GM18909 (cell line): ENCODE measurements at regions not wholly inside any gene's neighbourhood (a gene's known extent, or its start where the extent isn't known, plus 50 kb on each side); places are given as distances from the start of the nearest gene placed in this dataset.
"Not testable (repeated sequence)": the region's sequence is repeated elsewhere in the genome, so short reads cannot be mapped to it uniquely, and the experiment has no call there.

Source experiments
- ATAC-seq: cut with Tn5 transposase; IDR thresholded peaks from one replicate; pipeline ENCODE4 v1.9.1; 2021; ENCODE audit warnings: mild to moderate bottlenecking; ENCODE audit not compliant: unreplicated experiment, poor library complexity

DNA sequence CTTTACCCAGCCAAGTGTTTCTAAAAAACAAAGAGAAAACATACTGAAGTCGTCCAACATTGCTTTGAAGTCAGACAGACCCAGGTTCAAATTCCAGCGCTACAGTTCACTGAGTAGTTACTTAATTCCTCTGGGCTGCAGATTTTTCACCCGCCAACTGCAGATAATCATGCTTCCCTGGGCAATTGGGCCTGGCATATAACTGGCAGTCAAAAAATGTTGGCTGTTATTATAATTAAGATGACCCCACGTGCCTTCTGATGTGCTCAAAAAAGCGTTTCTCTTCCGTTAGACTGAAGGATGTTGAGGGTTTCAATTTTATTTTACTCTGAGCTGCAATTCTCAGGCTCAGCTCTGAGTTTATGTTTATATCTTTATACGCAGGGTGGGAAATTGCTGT lies 156.1 kb upstream of the CITED2 start:
- ATAC-seq, result no peak

GRCh38 chr6:139529420-139529819 lies 155.0 kb upstream of the CITED2 start:
- no peak for ATAC-seq

- ATAC-seq, result no peak
Observed at GRCh38 chr6:139528471-139528870, 154.0 kb upstream of the CITED2 start.

- no peak for ATAC-seq
Observed at GRCh38 chr6:139525415-139525814, 151.0 kb upstream of the CITED2 start.

GRCh38 chr6:139523986-139524385 lies 149.5 kb upstream of the CITED2 start:
- no peak for ATAC-seq

GRCh38 chr6:139522511-139523220 lies 148.2 kb upstream of the CITED2 start:
- ATAC-seq, result no peak

DNA sequence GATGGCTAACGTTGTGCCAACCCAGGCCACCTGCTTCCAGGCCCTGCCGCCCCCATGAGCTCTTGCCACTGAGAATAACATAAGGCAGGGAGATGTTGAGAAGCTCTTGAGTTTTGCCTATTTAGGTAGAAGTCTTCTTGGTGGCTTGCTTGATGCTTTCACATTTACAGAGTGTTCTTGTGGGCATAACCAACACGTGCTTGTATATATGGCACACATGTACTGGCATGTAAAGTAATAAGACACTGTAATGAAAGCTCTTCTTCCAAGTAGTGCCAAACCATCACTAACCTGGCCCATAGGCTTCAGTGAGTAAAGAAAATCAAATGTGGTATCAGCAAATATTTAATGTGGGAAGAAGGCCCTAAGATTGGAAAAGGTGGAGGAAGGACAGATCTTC lies 146.9 kb upstream of the CITED2 start:
- ATAC-seq, result no peak

DNA sequence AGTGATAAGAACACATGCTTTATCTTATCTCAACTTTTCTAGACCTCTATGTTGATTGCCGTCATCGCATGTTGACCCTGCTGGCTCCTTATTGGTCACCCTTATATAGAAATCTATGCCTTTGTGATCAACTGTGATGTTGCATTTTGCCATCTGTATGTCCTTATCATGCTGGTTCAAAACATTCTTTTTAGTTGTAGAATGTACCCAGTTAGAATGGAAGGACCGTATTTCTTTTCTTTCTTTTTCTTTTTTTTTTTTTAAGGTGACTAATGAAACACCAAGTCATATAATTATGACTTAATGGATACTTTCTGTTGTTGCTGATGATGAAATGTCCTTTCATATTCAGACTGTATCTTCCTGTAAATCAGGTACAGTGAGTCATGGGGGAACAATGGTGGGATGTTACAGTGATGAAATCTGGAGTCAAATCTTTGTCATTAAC lies 145.9 kb upstream of the CITED2 start:
- no peak for ATAC-seq

- ATAC-seq, result no peak
Observed at GRCh38 chr6:139519571-139520031, 145.2 kb upstream of the CITED2 start.

GRCh38 chr6:139519097-139519496 lies 144.6 kb upstream of the CITED2 start:
- ATAC-seq, result no peak

DNA sequence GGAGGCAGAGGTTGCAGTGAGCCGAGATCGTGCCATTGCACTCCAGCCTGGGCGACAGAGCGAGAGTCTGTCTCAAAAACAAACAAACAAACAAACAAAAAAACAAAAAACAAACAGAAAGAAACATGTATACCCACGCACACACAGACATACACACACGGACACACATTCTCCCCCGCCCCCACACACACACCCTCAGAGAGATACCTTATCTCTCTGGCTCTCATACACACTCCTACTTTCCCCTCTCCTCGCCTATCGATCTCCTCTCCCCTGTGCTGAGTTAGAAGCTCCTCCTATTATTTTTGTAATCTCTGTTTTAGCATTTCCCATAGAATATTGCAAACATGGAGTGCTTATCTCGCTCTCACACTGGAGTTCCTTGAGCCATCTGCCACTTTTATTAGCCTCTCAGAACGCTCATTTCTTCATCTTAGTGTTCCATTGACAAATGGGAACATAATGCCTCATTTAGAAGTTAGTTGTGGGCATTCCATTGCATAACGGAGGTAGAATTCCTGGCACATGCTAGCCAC lies 144.2 kb upstream of the CITED2 start:
- ATAC-seq, result no peak

- not testable (repeated sequence) for ATAC-seq
Observed at GRCh38 chr6:139517998-139518555, 143.6 kb upstream of the CITED2 start.

- ATAC-seq, result no peak
Observed at GRCh38 chr6:139515511-139515910, 141.1 kb upstream of the CITED2 start.

GRCh38 chr6:139514819-139515218 lies 140.4 kb upstream of the CITED2 start:
- ATAC-seq, result no peak

DNA sequence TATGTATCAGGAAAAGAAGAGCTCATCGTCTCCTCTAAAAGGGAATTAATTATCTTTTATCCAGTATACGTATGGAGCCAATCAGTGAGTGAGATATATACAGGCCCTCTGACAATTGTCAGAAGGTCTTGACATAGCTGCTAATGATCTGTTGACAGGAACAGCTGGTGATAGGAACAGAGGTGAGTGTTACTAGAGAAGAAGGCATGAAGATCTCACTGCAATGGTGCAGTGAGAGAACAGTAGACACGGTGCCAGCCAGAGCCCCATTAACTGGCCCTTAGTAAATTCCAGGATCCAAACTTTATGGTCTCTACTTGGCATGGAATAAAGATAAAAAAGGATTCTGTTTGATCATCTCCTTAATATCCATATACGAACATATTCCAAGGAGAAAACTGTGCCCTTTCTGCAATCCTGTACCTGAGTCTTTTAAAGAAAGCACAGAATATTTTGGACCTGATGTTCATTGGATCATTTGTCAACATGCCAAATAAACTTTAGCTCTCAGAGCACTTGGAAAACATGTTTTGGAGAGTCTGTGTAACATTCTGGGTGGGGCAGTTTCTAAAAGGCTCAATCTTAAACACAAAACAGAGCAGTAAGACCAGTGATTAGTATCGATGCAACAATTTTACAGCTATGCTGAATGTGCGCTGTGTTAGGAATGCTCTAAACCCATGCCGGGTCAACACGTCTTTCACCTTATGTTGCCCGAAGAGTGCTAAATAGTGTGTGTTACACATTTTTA lies 135.8 kb upstream of the CITED2 start:
- no peak for ATAC-seq

DNA sequence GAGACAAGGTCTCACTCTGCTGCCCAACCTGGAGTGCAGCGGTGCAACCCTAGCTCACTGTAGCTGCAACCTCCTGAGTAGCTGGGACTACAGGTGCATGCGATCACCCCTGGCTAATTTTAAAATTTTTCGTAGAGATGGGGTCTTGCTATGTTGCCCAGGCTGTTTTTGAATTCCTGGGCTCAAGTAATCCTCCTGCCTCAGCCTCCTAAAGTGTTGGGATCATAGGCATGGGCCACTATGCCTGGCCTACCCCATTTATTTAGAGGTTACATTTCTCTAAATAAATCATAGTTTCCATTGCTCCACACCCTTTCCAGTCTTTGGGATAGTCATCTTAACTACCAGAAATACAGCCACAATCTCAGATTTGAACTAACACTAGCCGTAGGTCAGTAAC lies 134.7 kb upstream of the CITED2 start:
- no peak for ATAC-seq

DNA sequence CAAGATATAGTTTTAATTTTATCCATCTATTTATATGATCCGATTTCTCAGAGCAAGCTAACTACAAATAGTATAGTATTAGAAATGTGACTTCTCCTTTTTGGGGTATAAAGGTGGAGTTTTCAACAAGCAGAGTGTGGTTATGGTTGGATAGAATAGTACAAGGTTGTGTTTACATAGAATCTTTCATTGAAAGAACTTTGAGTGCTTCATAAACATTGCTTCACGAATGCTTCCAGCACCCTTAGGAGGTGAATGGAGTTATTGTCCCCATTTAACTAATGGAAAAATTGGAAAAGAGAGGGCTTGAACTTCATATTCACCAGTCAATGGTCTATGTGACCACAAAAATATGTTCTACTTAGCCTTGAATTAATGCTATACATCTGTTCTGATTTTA lies 134.1 kb upstream of the CITED2 start:
- no peak for ATAC-seq

- ATAC-seq, result no peak
Observed at GRCh38 chr6:139508023-139508422, 133.6 kb upstream of the CITED2 start.

DNA sequence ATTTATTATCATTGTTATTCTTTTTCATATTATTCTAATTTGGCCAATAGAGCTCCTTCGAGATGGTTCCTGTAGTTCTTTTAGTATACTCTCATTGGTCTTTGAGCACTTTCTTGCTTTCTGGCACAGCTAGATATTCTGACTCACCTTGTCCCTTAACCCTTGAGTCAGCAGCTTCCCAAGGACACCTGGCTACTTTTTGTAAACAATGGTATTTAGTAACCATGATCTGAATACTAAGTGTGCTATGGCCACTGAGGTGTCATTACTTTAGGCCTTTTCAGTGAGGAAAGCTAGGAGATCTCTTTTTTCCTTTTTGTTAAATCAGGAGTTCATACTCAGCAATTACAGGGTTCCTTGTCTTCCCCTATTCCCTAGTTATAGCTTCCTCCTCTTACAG lies 126.5 kb upstream of the CITED2 start:
- no peak for ATAC-seq

DNA sequence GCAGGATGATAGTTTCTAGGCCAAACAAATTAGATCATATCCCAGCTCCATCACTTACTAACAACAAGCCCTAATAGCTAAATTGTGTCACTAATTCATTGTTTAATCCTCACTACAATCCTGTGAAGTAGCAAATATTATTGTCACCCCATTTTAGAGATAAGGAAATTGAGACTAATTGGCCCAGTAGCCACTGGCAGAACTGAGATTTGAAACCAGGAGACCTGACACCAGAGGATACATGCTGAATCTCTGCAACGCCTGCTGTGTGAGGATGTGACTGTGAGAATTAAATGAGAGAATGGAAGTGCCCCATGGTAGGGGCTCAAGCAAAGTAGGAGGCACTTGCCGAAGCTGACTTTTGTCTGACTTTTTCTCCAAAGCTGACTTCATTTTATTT lies 124.3 kb upstream of the CITED2 start:
- no peak for ATAC-seq

GRCh38 chr6:139497345-139497961 lies 123.0 kb upstream of the CITED2 start:
- no peak for ATAC-seq
